ENCODE measurements at regions not wholly inside any gene's neighbourhood (a gene's known extent, or its start where the extent isn't known, plus 50 kb on each side); places are given as distances from the start of the nearest gene placed in this dataset.
A peak's percentile ranks its signal among the peaks of the same experiment; 100 is the strongest.
"Not testable (repeated sequence)": the region's sequence is repeated elsewhere in the genome, so short reads cannot be mapped to it uniquely, and the experiment has no call there.

DNA sequence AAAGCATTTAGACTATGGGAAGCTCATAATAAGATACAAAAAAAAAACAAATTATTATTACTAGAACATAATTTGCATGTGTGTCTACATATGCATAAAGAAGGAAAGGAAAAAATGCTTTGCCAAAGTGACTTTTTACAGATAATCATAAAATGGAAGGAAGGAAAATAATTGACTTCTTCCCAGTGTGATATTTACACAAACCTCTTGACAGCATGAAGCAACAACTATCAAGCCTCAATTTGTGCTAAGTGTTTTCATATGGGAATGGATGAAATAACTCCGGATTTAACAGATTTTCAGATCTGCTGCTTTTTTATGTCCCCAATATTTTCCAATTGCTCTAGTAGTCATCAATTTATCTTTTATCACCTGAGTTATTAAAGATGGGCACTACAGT is 275.9 kb upstream of the REG3G start:
- DNase-seq, result no peak

DNA sequence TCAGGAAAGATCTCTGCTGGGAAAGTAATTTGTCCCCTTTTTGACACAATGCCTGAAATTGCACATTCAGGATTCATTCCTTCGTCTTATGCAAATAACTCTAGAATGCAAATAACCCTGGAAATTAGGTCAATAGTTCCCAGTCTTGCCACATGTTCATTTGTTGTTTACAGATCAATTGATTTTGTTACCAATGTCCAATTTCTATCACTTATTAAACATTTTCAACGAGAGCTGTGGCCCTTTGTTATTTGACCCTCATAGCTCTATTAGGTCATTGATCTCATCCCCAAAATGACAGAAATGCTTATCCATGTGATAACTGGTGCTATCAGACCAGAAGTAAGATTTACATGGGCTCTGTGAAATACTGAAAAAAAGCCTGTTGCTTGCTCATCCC is 275.3 kb upstream of the REG3G start:
- DNase-seq, result no peak

DNA sequence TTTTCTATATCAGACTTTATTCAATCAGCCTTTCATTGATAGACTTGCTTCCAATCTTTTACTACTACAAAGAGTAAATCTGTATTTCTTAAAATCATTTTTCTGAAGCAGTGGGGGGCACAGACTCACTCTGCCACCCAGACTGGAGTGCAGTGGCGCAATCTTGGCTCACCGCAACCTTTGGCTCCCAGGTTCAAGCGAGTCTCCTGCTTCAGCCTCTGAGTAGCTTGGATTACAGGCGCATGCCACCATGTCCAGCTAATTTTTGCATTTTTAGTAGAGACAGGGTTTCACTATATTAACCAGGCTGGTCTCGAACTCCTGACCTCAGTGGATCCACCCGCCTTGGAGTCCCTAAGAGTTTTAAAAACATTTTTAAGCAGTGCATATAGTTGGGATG is 270.6 kb upstream of the REG3G start:
- DNase-seq, result no peak

DNA sequence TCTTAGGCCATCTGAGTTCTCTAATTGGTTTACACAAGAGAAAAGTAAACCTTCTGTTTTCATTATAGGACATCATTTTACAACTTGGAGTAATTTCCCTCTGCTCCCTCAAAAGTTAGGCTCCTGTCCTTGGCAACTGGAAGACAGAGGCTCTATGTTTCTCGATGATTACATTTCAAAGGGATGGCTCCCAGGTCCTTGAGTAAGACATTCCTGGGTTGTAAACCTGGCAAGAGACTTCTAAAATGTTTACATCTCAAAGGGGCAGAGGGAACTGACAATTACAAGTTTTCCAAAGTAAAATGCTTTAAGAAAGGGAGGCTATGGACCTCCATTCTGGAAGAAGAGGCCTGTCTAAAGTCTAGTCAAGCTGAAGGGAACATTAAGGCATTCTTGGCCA is 268.3 kb upstream of the REG3G start:
- no peak for DNase-seq

DNA sequence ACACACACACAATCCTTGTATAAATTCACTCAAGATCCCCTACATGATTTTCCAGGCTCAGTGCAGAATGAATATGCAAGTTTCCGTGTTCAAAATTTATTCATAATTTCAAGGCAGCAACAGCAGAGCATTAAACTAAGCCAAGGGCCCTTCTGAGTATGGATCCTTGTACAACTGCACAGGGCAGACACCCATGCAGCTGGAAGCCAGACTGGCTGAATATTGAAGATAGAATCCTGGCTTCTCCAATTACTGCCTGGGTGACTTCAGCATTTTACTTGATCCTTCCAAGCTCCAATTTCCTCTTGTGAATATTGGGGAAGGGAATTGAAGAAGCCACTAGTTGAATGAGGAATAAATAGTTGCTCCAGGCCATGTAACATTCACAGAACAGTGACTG is 267.9 kb upstream of the REG3G start:
- DNase-seq, result no peak

DNA sequence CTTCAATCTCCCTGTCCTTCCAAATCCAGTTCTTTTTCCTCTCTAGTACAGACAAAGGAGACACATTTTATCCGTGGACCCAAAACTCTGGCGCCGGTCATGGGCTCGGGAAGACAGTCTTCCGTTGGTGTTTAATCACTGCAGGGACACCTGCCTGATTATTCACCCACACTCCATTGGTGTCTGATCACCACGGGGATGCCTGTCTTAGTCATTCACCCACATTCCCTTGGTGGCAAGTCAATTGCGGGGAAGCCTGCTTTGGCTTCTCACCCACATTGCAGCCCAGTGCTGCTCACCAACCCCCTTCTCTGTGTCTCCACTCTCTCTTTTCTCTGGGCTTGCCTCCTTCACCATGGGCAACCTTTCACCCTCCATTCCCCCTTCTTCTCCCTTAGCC is 266.7 kb upstream of the REG3G start:
- not testable (repeated sequence) for DNase-seq

DNA sequence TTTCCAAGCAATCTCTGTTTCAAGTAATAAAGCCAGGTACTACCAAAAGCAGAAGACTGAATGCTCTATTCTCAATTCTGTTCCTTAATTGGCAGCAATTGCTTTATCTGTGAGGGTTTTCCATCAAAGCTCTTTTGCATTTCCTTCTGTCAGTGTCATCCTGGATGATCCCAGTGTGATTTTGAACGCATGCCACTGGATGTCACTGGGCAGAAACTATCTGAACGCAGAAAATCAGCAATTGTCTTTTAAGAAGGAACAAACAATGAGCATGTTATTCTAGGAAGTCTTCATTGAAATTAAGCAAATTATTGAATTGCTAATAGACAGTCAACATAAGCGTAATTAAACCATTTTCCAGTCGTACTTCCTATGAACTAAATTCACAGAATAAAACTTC is 259.0 kb upstream of the REG3G start:
- no peak for DNase-seq

DNA sequence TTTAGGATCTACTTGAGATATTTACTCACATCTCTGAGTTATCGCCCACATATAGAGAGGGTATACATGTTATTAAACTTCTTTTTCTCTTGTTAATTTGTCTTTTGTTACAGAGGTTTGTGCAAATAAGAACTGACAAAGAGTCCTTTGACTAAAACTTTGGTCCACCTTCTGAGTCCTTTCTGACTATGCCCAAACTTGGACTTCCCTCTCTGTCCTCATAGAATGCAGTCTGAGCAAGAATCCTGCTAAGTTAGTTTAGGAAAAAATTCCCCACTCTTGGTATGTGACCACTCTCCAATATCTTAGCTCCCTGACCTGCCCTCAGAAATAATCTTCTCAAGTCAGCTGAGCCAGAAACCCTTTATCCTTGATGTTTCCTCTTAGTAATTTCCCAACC is 257.5 kb upstream of the REG3G start:
- DNase-seq, result no peak

DNA sequence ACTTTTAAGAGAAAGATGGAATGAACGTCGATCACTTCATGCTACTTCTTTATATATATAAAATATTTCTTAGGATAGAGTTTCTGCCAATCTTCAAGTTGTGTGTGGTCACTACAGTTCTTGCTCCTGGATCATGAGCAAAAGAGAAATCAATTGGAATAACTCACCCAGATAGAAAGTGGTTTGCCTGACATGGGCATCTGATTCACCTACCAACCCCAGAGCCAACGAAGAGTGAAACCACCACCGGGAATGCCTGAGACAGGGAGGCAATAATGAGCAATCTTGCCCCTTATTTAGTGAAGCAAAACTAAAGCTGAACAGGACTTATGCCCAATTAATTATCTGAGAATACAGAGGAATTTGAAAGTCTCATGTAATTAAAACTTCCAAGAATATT is 250.2 kb upstream of the REG3G start:
- no peak for DNase-seq

DNA sequence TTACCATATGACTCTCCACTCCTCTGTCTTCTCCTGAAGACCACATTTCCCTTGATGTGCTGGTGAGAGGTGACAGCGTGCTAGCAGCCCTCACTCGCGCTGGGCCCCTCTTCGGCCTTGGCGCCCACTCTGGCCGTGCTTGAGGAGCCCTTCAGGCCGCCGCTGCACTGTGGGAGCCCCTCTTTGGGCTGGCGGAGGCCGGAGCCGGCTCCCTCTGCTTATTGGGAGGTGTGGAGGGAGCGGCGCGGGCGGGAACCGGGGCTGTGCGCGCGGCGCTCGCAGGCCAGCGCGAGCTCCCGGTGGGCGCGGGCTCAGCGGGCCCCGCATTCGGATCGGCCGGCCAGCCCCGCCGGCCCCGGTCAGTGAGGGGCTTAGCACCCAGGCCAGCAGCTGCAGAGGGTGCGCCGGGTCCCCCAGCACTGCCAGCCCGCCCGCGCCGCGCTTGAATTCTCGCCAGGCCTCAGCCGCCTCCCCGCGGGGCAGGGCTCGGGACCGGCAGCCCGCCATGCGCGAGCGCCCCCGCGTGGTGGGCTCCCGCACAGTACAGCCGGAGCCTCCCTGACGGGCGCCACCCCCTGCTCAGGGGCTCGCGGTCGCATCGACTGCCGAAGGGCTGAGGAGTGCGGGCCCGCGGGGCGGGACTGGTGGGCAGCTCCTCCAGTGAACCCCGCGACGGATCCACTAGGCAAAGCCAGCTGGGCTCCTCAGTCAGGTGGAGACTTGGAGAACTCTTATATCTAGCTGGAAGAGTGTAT is 246.6 kb upstream of the REG3G start:
- no peak for DNase-seq

DNA sequence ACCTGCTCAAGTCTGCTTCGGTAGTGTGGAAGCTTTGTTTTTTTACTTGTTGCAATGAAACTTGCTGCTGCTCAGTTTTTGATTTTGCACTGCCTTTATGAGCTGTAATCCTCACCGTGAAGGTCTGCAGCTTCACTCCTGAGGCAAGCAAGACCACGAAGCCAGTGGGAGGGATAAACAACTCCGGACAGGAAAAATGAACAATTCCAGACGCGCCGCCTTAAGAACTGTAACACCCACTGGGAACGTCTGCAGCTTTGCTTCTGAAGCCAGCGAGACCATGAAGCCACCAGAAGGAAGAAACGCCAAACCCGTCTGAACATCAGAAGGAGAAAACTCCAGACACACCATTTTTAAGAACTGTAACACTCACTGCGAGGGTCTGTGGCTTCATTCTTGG is 245.7 kb upstream of the REG3G start:
- no peak for DNase-seq

DNA sequence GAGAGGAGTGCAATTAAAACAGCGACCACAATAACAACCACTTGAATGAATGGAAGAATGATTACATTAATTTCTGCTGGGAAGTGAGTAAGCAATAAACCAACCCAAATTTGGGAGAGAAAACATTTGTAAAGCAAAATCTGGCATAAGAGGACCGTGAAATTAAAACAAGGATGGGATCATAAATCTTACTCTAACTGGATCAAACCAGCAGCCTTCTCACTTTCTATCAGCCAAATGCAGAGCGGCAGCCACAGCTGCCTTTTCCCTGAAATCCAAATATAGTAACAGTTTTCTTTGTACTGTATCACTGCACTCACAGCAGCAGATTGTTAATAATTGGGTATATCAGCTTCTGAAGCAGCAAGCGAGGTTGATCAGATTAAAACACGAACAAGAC is 245.2 kb upstream of the REG3G start:
- DNase-seq, result no peak

DNA sequence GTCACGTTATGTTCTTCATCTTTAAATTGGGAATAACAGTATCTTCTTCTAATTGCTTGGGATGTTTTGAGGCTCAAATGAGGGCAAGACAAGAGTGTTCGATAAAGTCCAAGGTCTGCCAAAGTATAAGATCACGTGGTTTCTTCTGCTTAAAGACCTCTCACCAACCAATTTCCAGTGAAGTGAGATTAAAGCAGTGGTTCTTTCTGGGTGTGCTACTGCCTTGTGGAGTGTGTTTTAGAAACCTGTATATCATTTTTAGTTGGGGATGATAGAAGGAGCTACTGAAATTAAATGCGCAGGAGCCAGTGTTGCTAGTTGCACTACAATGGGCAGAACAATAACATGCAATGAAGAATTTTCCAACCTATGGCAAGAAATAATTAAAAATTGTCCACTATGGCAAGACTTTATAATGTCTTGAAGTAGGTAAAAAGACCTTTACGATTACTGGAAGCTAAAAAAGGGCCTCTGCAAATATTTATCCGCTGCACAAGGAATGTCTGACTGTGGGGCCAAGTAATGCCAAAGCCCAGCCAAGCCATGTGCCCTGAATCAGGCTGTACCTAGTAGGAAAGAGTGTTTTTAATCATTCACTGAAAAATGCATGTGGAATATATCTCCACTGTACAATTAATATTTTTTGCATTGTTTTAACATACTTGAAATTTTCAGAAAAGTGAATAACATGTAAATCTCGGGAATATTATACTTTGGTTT is 244.5 kb upstream of the REG3G start:
- DNase-seq, result no peak

DNA sequence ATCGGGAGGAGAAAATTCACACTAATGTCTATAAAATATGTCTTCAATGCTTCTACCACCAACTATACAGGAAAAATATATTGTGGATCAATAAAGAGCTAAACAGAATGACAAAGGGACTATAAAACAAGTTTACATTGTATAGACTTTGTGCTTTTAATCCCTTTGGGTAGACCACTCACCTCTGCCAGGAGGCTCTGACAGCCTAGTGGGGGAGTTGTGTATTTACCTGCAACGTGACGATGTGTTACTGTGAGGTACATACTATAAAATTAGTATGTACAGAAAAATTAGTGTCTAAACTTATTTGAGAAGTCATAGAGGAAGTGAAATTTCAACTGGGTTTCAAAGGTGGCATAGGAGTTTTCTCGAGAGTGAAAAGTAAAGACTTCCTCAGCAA is 243.3 kb upstream of the REG3G start:
- DNase-seq, result no peak

DNA sequence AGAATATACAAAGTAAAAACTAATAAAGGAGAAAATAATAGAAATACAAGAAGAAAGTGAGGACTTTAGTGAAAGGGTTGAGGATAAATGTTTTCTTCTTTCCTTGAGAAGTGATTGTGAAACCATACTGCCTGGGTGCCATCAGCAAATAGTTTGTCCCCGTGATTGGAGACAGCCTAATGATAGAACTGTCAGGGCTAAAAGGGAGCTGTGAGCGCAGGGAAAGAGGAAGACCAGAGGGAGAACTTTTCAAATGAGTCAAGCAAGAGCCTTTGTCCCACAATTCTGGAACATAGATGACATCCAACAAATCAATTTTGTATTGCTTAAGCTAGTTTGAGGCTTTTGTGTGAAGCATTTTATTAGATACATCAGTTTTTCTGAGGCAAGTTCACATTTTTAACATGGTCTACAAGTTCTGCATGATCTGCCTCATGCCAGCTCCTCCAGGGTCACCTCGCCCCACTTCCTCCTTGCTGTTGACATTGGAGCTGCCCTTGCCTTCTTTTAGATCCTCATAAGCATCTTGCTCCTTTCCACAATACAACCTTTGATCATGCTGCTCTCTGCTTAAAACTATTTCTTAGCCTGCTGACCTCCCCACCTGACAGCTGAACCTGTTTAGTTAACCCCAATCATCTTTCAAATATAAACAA is 213.4 kb upstream of the REG3G start:
- DNase-seq, result peak; percentile 5 to 6

DNA sequence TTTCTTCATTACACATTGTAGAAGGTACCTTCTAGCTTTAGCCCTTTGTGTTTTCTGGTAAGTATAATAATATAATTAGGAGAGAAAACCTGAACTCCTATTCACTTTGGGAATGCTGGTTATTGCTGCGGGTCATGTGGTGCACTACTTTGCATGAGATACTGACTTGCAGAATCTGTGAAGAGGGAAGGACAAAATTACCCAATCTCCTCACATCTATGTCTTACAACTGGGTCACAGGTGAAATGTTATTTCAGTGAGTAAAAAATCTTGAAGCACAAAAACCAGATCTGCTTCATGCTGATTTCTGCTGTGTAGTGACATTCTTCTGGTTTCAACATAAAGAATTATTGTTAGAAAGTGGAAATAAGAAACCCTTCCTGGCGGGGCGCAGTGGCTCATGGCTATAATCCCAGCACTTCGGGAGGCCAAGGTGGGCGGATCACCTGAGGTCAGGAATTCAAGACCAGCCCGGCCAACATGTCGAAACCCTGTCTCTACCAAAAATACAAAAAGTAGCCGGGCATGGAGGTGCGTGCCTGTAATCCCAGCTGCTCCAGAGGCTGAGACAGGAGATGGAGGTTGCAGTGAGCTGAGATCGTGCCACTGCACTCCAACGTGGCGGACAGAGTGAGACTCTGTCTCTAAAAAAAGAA is 211.0 kb upstream of the REG3G start:
- DNase-seq, result peak in 1 of 2 donors; percentile 6

DNA sequence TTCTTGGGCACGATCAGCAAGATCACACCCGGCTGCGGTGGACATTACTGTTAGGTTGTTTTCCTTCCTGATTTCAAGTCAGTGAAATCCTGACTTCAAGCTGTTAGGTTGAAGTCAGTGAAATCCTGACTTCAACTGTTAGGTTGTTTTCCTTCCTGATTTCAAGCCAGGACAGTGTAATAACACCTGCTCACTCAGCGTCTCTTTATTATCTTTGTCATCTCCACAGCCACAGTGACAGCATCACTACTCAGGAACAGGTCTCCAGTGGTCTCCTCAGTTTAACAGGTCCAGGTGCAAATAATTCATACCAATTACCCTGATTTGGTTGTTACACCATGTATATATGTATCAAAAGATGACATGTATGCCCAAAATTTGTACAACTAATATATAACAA is 208.1 kb upstream of the REG3G start:
- DNase-seq, result no peak

DNA sequence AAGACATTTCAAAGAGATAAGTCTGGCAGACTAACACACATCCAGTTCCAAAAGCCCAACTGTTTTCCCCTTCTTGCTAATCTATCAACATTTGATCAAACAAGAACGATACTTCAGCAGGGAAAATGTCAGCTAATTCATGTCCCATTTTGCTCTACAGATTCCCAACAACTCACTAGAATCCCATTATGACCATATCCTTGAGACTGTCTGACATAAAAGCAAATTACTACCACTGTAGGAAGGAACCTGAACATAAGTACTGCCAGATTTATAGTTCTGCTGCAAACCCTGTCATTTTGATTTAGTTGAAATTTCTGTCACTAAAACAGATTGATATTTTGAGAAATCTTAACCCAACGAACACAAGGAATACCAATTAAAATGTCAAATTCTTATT is 193.0 kb upstream of the REG3G start:
- DNase-seq, result no peak

DNA sequence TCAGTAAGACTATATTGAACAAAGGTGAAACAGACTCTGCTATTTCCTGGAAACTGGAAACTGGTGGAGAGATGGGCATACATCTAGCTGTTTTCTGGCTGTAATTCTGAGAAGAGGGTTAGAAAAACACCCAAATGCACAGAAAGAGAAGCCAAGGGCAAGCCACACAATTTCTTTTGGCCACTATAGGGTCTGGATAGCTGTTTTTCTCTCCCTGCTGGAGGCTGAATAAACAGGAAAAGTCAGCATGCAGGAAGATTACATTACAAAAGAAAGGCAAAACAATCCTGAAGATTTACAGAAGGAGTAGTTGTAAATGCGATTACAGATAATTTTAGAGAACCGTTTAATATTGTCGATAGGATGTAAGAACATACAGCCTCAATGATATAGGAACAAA is 186.2 kb upstream of the REG3G start:
- no peak for DNase-seq

DNA sequence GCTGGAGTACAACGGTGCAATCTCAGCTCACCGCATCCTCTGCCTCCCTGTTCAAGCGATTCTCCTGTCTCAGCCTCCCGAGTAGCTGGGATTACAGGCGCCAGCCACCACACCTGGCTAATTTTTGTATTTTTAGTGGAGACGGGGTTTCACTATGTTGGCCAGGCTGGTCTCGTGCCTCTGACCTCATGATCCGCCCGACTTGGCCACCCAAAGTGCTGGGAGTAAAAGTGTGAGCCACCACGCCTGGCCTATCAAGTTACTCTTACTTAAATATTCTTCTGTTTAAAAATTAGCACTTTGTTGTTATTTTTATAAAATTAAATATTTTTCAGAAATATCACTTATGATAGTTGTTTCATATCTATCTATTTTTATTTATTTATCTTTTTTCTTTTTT is 185.2 kb upstream of the REG3G start:
- DNase-seq, result not testable (repeated sequence)

DNA sequence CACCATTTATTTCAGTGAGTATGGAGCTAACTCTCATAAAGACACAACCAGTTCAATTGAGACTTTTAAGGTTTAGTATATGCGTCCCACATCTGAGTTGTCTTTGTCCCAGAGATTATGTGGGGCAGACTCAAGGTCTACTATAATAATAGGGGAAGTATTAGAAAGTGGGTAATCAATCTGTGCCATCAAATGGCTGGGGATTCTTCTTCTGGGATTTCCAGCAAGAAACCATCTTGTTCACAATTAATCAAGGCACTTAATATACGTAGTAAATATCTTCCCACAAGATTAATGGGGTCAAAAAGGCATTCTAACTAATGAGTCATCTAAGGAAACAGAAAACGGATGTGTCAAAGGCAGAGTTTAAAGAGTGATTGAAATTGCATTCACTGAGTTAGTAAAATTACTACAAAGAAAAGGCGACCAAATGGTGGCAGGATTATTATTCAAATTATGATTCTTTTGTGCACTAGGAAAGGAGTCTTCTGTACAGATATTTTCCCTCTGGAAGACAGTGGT is 179.8 kb upstream of the REG3G start:
- no peak for DNase-seq

DNA sequence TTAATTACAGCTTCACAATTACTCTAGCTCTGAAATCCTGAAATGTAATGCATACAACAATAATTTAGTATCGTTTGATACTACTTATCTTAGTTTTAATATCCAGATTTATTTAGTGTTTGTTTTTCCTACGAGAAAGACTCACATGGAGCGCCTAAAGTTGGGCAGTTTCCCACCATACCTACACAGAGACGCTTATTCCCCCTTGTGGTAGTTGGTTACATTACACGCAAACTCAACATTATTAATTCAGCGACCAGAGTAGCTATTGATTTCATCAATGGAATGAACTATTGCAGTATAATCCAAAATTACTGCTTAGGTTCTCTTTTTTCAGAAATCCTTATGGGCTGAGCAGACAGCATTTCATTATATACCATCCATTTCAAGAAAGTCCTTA is 164.0 kb upstream of the REG3G start:
- DNase-seq, result peak in 1 of 2 donors; percentile 6

DNA sequence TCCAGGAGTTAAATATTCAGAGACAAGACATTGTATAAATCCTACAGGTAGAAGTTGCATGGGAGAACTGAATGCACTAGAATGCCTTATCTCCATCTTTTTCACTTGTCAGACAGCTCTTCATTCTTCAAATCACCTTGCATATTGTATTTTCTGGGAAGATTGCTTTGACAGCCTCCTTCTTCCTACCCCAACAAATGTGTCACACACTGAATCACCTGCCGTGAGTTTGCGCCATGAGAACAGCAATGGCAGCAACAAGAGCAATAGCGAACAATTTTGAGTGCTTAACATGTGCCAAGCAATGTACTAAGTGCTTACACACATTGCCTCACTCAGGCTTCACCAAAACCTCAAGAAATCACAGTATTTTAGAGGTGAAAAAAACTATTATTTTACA is 161.3 kb upstream of the REG3G start:
- DNase-seq, result no peak
